Activated B cell treated with CpG ODN at 0.5 μM for 24 hours (primary cell): ENCODE measurements at regions not wholly inside any gene's neighbourhood (a gene's known extent, or its start where the extent isn't known, plus 50 kb on each side); places are given as distances from the start of the nearest gene placed in this dataset.

Source experiments
- ATAC-seq: fragments of 200-7000 bp; cut with Tn5 transposase; one replicate; pipeline ENCODE4 v1.10.0; 2021; ENCODE audit warnings: low read depth, mild to moderate bottlenecking, moderate library complexity
- CTCF ChIA-PET: fragments of 350-600 bp; sonication (Branson Sonifier 250); formaldehyde crosslinking; loops from one replicate; lab custom pipeline; 2021; ENCODE audit warnings: antibody characterized with exemption; lab: Charles Lee
- POLR2A ChIA-PET: fragments of 350-600 bp; sonication (Branson Sonifier 250); formaldehyde crosslinking; loops from one replicate; lab custom pipeline; 2021; ENCODE audit warnings: antibody characterized with exemption; lab: Charles Lee
- DNase-seq: peaks from one replicate; pipeline ENCODE4 v3.0.0; 2022
- H3K27ac Mint-ChIP-seq: one replicate; pipeline ENCODE4 v1.8.0; 2020; ENCODE audit warnings: mixed read lengths
- H3K27me3 Mint-ChIP-seq: one replicate; pipeline ENCODE4 v1.8.0; 2021; ENCODE audit warnings: mixed read lengths
- H3K36me3 Mint-ChIP-seq: one replicate; pipeline ENCODE4 v1.8.0; 2021; ENCODE audit warnings: low read depth, mixed read lengths
- H3K4me1 Mint-ChIP-seq: one replicate; pipeline ENCODE4 v1.8.0; 2021; ENCODE audit warnings: mixed read lengths
- H3K4me3 Mint-ChIP-seq: one replicate; pipeline ENCODE4 v1.8.0; 2020; ENCODE audit warnings: mild to moderate bottlenecking, mixed read lengths
- H3K9me3 Mint-ChIP-seq: one replicate; pipeline ENCODE4 v1.8.0; 2020; ENCODE audit warnings: mixed read lengths
- intact Hi-C: fragments of 100-400 bp; cut with micrococcal nuclease; formaldehyde crosslinking; loops from one replicate; pipeline ENCODE4 v1.15.1; 2024
- TF ChIP-seq, protein P1 (sequence below): fragments of 200-600 bp; IDR thresholded peaks from one replicate; pipeline ENCODE4 v1.8.0; 2022; ENCODE audit warnings: antibody characterized with exemption, mild to moderate bottlenecking

DNA sequence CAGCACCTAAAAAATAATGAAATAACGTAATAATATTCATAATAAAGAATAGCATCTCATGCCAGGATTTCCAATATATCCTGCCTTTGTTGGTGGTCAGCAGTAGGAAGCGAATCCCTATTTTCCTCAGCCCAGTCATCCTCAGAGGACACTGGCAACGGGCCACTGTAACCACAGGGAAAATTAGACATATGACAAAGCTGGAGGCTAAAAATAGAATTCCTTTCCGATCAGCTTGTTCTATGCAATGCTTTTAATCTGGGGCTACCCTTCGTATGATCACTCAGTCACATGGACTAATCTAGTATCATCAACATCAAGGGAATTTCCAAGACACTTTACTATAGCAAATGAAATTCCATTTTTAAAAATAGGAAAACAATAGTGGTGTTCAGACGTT is 246.9 kb upstream of the KCNJ16 start:
- ChIA-PET POLR2A (no interaction called here), CTCF (no interaction called here)
- H3K27me3 Mint-ChIP-seq = no peaks in the 10 kb centered on the region
- no peak for DNase-seq
- no peak for ATAC-seq
- H3K4me1 Mint-ChIP-seq = no peaks in the 10 kb centered on the region
- H3K36me3 Mint-ChIP-seq = no peaks in the 10 kb centered on the region
- TF ChIP-seq, protein P1, sequence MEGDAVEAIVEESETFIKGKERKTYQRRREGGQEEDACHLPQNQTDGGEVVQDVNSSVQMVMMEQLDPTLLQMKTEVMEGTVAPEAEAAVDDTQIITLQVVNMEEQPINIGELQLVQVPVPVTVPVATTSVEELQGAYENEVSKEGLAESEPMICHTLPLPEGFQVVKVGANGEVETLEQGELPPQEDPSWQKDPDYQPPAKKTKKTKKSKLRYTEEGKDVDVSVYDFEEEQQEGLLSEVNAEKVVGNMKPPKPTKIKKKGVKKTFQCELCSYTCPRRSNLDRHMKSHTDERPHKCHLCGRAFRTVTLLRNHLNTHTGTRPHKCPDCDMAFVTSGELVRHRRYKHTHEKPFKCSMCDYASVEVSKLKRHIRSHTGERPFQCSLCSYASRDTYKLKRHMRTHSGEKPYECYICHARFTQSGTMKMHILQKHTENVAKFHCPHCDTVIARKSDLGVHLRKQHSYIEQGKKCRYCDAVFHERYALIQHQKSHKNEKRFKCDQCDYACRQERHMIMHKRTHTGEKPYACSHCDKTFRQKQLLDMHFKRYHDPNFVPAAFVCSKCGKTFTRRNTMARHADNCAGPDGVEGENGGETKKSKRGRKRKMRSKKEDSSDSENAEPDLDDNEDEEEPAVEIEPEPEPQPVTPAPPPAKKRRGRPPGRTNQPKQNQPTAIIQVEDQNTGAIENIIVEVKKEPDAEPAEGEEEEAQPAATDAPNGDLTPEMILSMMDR = no peak
- intact Hi-C loops = no loop called here
- H3K9me3 Mint-ChIP-seq = peaks cover 3% of the 10 kb centered on the region
- no peak overlapping the region for H3K4me3 Mint-ChIP-seq
- no peak overlapping the region for H3K27ac Mint-ChIP-seq

DNA sequence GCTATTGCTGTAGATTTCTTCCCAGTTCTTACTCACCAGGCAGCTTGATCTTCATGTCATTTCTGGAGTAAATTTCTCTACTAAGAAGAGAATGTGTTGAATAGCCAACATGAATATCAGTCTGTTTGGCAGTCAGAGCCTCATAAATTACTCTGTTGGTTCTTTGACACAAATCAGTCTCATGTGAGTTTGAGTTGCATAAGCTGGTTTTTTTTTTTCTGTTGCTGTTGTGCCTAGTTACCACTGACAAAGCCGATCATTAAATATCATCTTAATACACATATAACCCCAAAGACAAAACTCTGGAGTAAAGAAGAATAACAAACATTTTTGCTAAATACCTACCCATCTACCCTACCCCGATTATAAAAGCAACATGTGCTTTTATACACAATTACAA is 240.5 kb upstream of the KCNJ16 start:
- CTCF ChIA-PET = no interaction called here
- TF ChIP-seq, protein P1 = no peak
- intact Hi-C loops = no loop called here
- Mint-ChIP-seq H3K36me3 (no peaks in the 10 kb centered on the region), H3K27me3 (no peaks in the 10 kb centered on the region), H3K4me1 (no peaks in the 10 kb centered on the region), H3K4me3 (no peak overlapping the region), H3K27ac (no peak overlapping the region), H3K9me3 (peaks cover 7% of the 10 kb centered on the region)
- no peak for DNase-seq
- POLR2A ChIA-PET = no interaction called here
- no peak for ATAC-seq

DNA sequence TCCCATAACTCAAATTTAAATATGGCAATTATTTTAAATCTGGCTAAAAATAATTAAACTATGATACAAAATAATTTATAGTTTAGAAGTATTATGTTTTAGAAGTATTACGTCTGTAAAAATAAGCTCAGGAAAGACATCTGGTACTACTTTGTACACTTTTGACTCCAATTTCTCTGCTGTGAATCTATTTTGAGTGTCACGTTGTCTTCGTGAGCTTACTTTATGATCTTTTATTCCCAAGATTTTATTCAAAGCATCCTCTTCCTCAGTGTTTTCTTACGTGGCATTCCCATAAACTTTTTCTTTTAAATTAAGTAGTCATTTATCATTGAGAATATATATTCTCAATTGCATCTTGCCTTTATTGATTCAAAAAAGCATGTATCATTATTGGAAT is 223.3 kb upstream of the KCNJ16 start:
- TF ChIP-seq, protein P1 = no peak
- Mint-ChIP-seq H3K36me3 (no peaks in the 10 kb centered on the region), H3K27me3 (no peaks in the 10 kb centered on the region), H3K4me1 (no peaks in the 10 kb centered on the region), H3K4me3 (no peak overlapping the region), H3K9me3 (no peaks in the 10 kb centered on the region), H3K27ac (no peak overlapping the region)
- ChIA-PET POLR2A (no interaction called here), CTCF (no interaction called here)
- ATAC-seq = no peak
- no peak for DNase-seq
- intact Hi-C loops = no loop called here

DNA sequence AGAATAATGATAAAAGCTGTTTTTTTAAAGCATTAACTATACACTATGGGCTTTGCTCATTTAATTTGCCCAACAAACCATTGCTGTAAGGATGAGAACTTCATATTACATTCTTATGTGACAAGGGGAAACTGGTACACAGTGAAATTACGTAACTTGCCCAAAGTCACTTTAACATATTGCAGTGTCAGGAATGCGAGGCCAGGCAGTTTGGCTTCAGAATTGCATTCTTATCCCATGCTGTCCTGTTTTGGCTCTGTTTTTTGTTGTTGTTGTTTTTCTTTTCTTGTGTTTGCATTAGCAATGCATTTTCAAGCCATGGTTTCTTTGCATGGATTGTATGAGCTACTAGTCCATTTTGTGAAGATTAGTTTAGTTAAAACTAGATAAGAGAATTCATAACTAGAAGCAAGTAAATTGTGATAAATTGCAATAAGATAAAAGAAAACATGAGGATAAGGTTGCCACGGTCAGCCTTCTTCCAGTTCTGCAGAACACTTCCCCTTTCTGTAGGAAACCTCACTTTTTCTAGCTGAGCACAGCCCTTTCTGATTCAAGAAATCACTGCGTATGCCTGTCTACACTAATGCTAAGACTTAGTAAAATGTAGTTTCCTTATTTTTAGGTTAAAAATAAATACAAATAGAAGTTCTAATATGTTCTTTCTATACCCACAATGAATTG is 221.3 kb upstream of the KCNJ16 start:
- H3K9me3 Mint-ChIP-seq = peaks cover 5% of the 10 kb centered on the region
- CTCF ChIA-PET = no interaction called here
- H3K4me3 Mint-ChIP-seq = no peak overlapping the region
- no peaks in the 10 kb centered on the region for H3K36me3 Mint-ChIP-seq
- no peak overlapping the region for H3K27ac Mint-ChIP-seq
- no peak for ATAC-seq
- DNase-seq = no peak
- H3K4me1 Mint-ChIP-seq = no peaks in the 10 kb centered on the region
- no peaks in the 10 kb centered on the region for H3K27me3 Mint-ChIP-seq
- POLR2A ChIA-PET = no interaction called here
- intact Hi-C loops = no loop called here
- TF ChIP-seq, protein P1 = no peak

DNA sequence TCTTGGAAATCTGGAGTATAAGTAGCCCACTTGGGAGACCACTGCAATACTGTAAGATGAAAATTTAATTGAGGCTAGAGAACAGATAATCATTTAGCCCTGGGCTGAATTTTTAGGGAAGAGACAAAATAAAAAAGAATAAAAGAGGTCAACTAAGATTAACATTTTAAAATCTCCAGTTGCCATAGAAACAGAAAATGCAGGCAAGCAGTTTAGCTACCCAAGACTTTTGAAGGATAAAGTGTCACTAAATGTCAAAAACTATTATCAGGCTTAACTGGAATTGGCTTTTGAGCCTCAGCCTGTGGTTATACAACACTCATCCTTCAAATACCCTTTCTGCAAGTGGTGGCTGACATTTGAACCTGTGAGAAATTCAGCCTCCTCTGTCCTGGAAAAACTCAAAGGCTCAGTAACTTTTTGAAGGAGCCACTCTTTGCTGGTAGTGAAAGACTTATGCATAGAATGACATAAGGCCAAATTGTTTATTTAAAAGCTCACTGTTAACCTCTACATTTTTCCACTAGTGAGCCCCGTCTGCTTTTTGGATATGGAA is 220.7 kb upstream of the KCNJ16 start:
- ChIA-PET CTCF (no interaction called here), POLR2A (no interaction called here)
- Mint-ChIP-seq H3K4me1 (no peaks in the 10 kb centered on the region), H3K4me3 (no peak overlapping the region), H3K36me3 (no peaks in the 10 kb centered on the region), H3K9me3 (peaks cover 9% of the 10 kb centered on the region), H3K27ac (no peak overlapping the region), H3K27me3 (no peaks in the 10 kb centered on the region)
- no peak for ATAC-seq
- DNase-seq = no peak
- intact Hi-C loops = no loop called here
- TF ChIP-seq, protein P1 = no peak
